HG02885 (cell line): ENCODE measurements at regions not wholly inside any gene's neighbourhood (a gene's known extent, or its start where the extent isn't known, plus 50 kb on each side); places are given as distances from the start of the nearest gene placed in this dataset.
"Not testable (repeated sequence)": the region's sequence is repeated elsewhere in the genome, so short reads cannot be mapped to it uniquely, and the experiment has no call there.

Experiments used
- ATAC-seq: cut with Tn5 transposase; IDR thresholded peaks from one replicate; pipeline ENCODE4 v1.9.1; 2021; ENCODE audit warnings: mild to moderate bottlenecking; ENCODE audit not compliant: unreplicated experiment, poor library complexity

DNA sequence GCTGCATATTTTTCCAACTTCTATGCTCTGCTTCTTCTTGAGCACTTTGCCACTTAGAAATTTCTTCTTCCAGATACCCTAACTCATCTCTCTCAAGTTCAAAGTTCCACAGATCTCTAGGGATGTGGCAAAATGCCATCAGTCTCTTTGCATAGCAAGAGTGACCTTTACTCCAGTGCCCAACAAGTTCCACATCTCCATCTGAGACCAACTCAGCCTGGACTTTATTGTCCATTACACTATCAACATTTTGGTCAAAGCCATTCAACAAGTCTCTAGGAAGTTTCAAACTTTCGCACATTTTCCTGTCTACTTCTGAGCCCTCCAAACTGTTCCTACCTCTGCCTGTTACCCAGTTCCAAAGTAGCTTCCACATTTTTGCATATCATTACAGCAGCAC, 946.2 kb upstream of the TMEFF2 start:
- not testable (repeated sequence) for ATAC-seq

- ATAC-seq, result no peak
Measured at GRCh38 chr2:193124815-193125214, 930.1 kb upstream of the TMEFF2 start.

- ATAC-seq, result no peak
Measured at GRCh38 chr2:193114827-193115226, 920.1 kb upstream of the TMEFF2 start.

DNA sequence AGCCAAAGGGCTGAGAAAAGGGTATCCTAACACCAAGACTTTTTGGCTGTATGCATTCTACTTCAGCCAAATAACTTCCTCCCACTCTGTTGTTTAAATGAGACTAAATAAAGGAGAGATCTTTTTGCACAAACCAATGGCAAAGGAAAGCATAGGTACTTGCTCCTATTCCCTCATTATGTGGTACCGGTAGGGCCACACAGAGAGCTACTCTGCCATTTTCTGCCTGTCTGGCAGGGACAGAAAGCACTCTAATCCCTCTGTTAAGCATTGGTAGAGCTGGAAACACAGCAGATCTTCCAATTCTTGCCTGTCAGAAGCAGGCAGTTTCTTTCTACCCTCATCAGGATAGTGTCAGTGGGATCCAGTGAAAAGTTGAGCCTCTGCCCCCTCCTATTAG, 918.3 kb upstream of the TMEFF2 start:
- ATAC-seq, result no peak

GRCh38 chr2:193103064-193103463, 908.3 kb upstream of the TMEFF2 start:
- no peak for ATAC-seq

DNA sequence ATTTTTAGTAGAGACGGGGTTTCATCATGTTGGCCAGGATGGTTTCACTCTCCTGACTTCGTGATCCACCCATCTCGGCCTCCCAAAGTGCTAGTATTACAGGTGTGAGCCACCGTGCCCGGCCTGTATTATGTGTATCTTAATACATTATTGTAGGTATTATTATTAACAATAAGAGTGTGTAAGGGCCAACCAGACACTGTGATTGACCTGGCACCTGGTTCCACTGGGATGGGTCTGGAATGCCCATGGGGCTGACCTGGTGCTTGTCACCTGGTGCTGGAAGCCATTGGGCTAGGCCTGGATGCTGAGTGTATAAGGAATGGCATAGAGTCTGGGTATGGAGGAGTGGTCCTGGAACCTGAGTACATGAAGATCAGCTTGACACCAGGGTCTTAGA, 906.9 kb upstream of the TMEFF2 start:
- ATAC-seq, result no peak

DNA sequence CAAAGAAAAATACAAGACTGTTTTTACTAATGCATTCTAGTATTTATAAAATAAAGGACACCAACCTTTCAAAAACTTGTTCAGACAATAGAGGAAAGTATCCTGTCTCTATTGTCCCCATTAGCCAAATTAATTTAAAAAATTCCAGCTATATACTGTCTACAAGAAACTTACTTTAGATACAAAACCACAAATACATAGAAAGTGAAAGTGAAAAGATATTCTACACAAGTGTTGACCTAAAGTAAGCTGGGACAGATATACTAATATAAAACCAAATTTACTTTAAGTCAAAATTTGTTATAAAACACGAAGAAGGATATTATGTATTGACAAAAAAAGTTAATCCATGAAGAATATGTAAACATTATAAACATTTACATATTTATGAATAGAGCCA, 893.3 kb upstream of the TMEFF2 start:
- ATAC-seq, result no peak

DNA sequence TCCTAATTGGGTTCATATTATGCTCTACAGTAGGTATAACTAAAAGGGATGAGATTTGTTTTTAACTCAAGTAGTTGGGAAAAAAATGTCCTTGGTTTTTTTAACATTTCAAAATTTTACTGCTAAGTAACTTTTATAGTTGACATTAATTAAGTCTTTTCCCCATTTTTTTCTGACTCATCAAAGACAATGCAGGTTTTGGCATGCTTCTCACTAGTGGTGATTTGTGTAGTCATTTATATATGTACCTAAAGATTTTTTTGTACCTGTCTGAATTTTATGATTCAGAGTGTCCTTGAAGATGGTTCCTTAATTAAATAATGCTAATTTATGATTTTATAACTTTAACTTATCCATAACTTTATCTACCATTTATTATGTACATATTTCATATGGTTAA, 882.3 kb upstream of the TMEFF2 start:
- no peak for ATAC-seq

GRCh38 chr2:193074933-193075332, 880.2 kb upstream of the TMEFF2 start:
- ATAC-seq, result no peak

- ATAC-seq, result no peak
Measured at GRCh38 chr2:193072647-193073046, 877.9 kb upstream of the TMEFF2 start.

DNA sequence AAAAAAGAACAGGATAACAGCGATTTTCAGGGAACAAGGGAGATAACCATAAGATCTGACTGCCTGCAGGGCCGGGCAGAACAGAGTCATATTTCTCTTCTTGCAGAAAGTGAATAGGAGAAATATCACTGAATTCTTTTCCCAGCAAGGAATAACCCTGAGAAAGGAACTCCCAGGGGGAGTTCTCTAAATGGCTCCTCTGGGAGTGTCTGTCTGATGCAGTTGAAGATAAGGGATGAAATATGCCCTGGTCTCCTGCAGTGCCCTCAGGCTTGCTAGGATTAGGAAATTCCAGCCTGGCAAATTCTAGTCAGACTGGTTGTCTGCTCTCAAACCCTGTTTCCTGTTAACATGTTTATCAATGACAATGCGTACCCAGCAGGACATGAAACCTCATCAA, 830.8 kb upstream of the TMEFF2 start:
- ATAC-seq, result not testable (repeated sequence)

DNA sequence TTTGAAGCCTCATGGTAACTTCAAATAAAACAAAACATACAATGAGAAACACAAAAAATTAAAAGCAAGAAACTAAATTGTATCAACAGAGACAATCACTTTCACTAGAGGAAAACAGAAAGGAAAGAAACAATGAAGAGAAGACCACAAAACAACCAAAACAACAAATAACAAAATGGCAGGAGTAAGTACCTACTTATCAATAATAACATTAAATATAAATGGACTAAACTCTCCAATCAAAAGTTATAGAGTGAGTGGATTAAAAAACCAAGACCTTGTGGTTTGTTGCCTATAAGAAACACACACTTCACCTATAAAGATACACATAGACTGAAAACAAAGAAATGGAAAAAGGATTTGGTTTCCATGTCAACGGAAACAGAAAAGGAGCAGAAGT, 830.1 kb upstream of the TMEFF2 start:
- no peak for ATAC-seq

DNA sequence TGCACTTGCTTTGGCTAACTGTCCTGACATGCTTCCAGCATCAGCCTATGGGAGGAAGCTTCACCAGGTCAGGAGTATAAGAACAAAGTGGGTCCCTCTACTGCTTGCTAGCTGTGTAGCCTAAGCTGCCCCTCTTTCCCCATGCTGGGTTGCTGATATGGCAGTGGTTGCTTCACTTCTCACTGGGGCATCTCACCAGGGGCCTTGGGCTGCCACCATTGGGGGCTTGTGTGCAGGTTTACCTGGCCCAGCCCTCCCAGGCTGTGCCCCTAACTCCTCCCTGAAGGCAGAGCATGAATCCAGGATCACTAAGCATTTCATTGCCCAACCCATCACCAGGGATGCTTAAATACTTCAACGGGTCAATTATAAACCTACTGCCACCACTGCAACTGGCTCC, 817.1 kb upstream of the TMEFF2 start:
- ATAC-seq, result no peak

DNA sequence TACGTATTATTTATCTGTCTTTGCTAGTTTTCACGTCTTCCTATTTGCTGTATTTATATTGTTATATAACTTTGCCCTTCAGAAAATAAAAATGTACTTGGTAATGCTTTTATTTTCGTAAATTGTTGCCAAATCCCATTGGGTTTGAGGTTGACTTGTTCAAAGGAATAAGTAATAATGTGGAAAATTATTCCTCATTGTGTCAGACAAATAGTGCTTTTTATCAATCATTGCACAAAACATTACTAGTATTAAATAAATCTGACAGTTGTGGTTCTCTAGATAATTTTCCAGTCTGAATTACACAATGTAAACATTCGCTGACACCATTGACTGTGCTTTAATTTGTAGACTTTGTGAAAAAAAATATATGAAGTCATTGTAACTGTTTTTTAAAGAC, 798.3 kb upstream of the TMEFF2 start:
- no peak for ATAC-seq

- ATAC-seq, result no peak
Measured at GRCh38 chr2:192983173-192983572, 788.4 kb upstream of the TMEFF2 start.

- no peak for ATAC-seq
Measured at GRCh38 chr2:192978395-192978794, 783.7 kb upstream of the TMEFF2 start.

GRCh38 chr2:192971981-192972380, 777.2 kb upstream of the TMEFF2 start:
- no peak for ATAC-seq

- ATAC-seq, result no peak
Measured at GRCh38 chr2:192969055-192969454, 774.3 kb upstream of the TMEFF2 start.

GRCh38 chr2:192960945-192961344, 766.2 kb upstream of the TMEFF2 start:
- ATAC-seq, result no peak

GRCh38 chr2:192958615-192959014, 763.9 kb upstream of the TMEFF2 start:
- ATAC-seq, result not testable (repeated sequence)

GRCh38 chr2:192957425-192957824, 762.7 kb upstream of the TMEFF2 start:
- ATAC-seq, result no peak

GRCh38 chr2:192953116-192953515, 758.4 kb upstream of the TMEFF2 start:
- no peak for ATAC-seq

DNA sequence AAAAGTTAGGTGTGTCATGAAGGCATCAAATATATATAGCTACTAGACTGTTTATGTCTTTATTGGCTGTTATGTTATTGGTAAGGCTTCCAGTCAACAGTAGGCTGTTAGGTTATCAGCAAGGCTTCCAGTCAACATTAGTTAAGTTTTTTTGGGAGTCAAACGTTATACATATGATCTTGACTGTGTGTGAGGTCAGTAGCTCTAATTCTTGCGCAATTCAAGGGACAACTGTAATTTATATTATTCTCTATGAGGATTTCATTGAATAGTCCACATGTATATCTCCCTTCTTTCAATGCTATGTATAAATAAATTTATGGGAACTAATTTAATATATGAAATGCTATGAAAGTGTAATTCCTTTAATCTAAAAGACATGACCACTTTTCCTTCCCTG, 757.5 kb upstream of the TMEFF2 start:
- no peak for ATAC-seq
